ENCODE measurements at regions not wholly inside any gene's neighbourhood (a gene's known extent, or its start where the extent isn't known, plus 50 kb on each side); places are given as distances from the start of the nearest gene placed in this dataset.

DNA sequence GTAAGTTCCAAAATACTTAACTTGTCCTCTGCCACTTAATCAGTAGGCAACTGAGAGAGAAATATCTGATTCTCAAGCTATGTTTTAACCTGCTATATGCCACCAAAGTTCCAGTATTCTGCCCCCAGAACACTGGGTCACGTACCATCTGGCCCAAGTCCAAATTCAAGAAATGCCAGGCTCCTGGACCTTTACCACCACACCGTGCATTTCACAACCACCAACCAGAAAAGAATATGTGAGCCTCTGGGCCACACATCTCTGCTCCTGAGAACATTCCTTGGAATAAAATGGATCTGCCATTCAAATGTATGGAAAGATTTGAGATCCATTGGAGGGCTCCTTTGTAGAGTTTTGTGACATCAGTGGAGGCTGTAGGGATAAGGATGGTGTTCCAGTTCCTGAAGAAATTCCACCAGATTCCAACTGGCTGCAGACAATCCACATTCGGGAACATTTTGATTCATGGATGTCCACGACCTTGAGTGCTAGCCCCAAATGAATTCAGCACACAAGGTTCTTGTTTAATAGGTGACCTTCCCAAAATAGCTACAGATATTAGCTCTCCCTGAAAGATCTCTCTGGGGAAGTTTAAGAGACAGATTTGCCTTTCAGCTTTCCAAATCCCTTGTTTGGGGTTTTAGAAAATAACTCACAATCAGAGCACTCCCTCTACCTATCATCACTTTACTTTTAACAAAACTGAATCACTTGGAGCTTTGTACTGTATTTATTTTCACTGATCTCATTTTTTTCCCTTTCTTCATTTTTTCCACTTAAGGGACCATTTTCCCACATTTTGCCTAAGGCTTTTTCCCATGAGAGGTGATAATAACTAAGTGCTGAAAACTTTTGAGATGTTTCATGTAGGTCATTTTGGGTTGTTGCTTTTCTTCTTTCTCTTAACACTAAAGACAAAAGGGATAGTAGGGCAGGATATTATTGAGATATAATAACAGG is 128.4 kb upstream of the ZC3H11B start:
- ATAC-seq (no peak), DNase-seq (ENCODE audit: low read depth, low spot score) (no peak)
- BruUV-seq (replicated peaks), result no TSS peak
- Histone ChIP-seq H3K36me3 (ENCODE audit: control insufficient read depth in 1 of 2, insufficient read depth in 2 of 2, low read length in 2 of 2) (no peaks in the 10 kb centered on the region), H3K9me3 (ENCODE audit: control insufficient read depth in 1 of 2, insufficient read depth in 1 of 2, low read depth in 1 of 2, low read length in 2 of 2) (no peaks in the 10 kb centered on the region), H3K4me1 (ENCODE audit: control insufficient read depth in 1 of 2, insufficient read depth in 2 of 2, low read length in 2 of 2) (no peaks in the 10 kb centered on the region), H3K4me2 (ENCODE audit: low read length) (no peak overlapping the region), H3K27ac (ENCODE audit: low read depth, low read length) (no peak overlapping the region), H3K4me3 (replicated peaks in 1 of 2; ENCODE audit: low read depth in 1 of 2, low read length in 2 of 2) (no peak overlapping the region), H2AFZ (ENCODE audit: low read depth, low read length, poor library complexity, severe bottlenecking) (no peak overlapping the region), H3K9me2 (ENCODE audit: insufficient read depth) (no peaks in the 10 kb centered on the region), H4K20me1 (ENCODE audit: insufficient read depth) (no peaks in the 10 kb centered on the region; the same call in 1 of the 2 replicates), H3K79me2 (ENCODE audit: insufficient read depth, low read length) (no peaks in the 10 kb centered on the region), H3K27me3 (ENCODE audit: insufficient read depth, low read length) (no peaks in the 10 kb centered on the region), H3K9ac (ENCODE audit: low read length) (no peak overlapping the region)
- intact Hi-C loops (cut with micrococcal nuclease), result no loop called here
- CTCF ChIA-PET, result interaction anchor here (1.3 kb wide), 1 partner anchor 10 kb away, joined by 3 read pairs; no protein-coding TSS in a partner anchor
- RAD21 ChIA-PET (ENCODE audit: low non-redundant PET in 1 of 2, low total read pairs in 2 of 2, uncharacterized antibody in 2 of 2, unreplicated experiment in 2 of 2), result no interaction called here
- POLR2A ChIA-PET, result no interaction called here
- no peak for TF ChIP-seq CEBPB (IDR thresholded peaks at IDR 0.05; ENCODE audit: low read depth)

DNA sequence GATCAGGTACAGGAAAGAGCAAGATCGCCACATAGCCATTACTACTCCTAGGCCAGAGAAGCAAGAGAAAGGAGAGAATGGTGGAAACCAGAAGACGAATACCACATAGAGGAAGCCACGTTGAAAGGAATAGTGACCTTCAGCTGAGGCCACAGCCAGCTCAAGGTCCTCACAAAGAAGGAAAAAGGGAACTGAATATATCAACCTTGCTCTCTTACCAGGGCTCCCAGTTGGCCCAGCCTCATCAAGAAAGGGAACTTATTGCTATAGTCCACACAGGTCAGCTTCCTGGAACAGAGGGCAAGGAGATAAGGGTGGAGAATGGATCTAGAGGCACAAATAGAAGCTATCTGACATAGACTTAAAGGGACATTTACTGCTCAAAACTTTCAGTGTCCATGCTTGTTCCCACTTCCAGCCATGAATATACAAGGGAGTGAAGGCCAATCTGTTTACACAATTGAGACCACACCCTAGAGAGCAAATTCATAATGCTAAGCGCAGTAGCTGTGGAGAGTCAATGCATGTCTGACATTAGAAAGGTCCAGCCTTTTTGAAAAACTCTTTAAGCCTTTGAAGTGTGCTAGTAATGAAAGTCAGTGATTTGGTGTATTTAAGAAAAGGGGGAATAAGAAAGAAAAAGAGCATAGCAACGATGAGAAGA is 120.7 kb upstream of the ZC3H11B start:
- Histone ChIP-seq H3K36me3 (ENCODE audit: control insufficient read depth in 1 of 2, insufficient read depth in 2 of 2, low read length in 2 of 2) (no peaks in the 10 kb centered on the region), H3K4me2 (ENCODE audit: low read length) (no peak overlapping the region), H3K4me3 (replicated peaks in 1 of 2; ENCODE audit: low read depth in 1 of 2, low read length in 2 of 2) (no peak overlapping the region), H3K9me2 (ENCODE audit: insufficient read depth) (no peaks in the 10 kb centered on the region), H3K79me2 (ENCODE audit: insufficient read depth, low read length) (no peaks in the 10 kb centered on the region), H3K27ac (ENCODE audit: low read depth, low read length) (no peak overlapping the region), H2AFZ (ENCODE audit: low read depth, low read length, poor library complexity, severe bottlenecking) (no peak overlapping the region), H3K4me1 (ENCODE audit: control insufficient read depth in 1 of 2, insufficient read depth in 2 of 2, low read length in 2 of 2) (peaks cover 3% of the 10 kb centered on the region in 2 experiments; a peak in 1 of 4 replicates), H3K9me3 (ENCODE audit: control insufficient read depth in 1 of 2, insufficient read depth in 1 of 2, low read depth in 1 of 2, low read length in 2 of 2) (no peaks in the 10 kb centered on the region), H3K9ac (ENCODE audit: low read length) (no peak overlapping the region), H4K20me1 (ENCODE audit: insufficient read depth) (no peaks in the 10 kb centered on the region; the same call in 1 of the 2 replicates), H3K27me3 (ENCODE audit: insufficient read depth, low read length) (no peaks in the 10 kb centered on the region)
- RAD21 ChIA-PET (ENCODE audit: low non-redundant PET in 1 of 2, low total read pairs in 2 of 2, uncharacterized antibody in 2 of 2, unreplicated experiment in 2 of 2), result no interaction called here
- CTCF ChIA-PET, result no interaction called here
- DNase-seq (ENCODE audit: low read depth, low spot score) (no peak), ATAC-seq (no peak)
- no TSS peak for BruUV-seq (replicated peaks)
- POLR2A ChIA-PET, result no interaction called here
- intact Hi-C loops (cut with micrococcal nuclease), result no loop called here
- TF ChIP-seq EGR1 (IDR thresholded peaks at IDR 0.05; ENCODE audit: low read depth) (no peak), RAD21 (IDR thresholded peaks at IDR 0.05; ENCODE audit: low read depth) (no peak), SP1 (IDR thresholded peaks at IDR 0.05; ENCODE audit: low read depth) (no peak), JUND (IDR thresholded peaks at IDR 0.05) (no peak), SRF (IDR thresholded peaks at IDR 0.05; ENCODE audit: low read depth) (no peak), FOSL1 (IDR thresholded peaks at IDR 0.05; ENCODE audit: low read depth) (no peak), ELF1 (IDR thresholded peaks at IDR 0.05; ENCODE audit: borderline replicate concordance, low read depth) (no peak)
- TF ChIP-seq, protein P1, sequence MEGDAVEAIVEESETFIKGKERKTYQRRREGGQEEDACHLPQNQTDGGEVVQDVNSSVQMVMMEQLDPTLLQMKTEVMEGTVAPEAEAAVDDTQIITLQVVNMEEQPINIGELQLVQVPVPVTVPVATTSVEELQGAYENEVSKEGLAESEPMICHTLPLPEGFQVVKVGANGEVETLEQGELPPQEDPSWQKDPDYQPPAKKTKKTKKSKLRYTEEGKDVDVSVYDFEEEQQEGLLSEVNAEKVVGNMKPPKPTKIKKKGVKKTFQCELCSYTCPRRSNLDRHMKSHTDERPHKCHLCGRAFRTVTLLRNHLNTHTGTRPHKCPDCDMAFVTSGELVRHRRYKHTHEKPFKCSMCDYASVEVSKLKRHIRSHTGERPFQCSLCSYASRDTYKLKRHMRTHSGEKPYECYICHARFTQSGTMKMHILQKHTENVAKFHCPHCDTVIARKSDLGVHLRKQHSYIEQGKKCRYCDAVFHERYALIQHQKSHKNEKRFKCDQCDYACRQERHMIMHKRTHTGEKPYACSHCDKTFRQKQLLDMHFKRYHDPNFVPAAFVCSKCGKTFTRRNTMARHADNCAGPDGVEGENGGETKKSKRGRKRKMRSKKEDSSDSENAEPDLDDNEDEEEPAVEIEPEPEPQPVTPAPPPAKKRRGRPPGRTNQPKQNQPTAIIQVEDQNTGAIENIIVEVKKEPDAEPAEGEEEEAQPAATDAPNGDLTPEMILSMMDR (IDR thresholded peaks at IDR 0.05 in 2 of 3, conservative IDR thresholded peaks at IDR 0.05 in 1 of 3; ENCODE audit: borderline replicate concordance in 1 of 3, insufficient read depth in 1 of 3, low read depth in 2 of 3, low read length in 2 of 3), result no peak
- TF ChIP-seq, protein P2, sequence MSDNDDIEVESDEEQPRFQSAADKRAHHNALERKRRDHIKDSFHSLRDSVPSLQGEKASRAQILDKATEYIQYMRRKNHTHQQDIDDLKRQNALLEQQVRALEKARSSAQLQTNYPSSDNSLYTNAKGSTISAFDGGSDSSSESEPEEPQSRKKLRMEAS (IDR thresholded peaks at IDR 0.05), result no peak
- TF ChIP-seq, protein P3, sequence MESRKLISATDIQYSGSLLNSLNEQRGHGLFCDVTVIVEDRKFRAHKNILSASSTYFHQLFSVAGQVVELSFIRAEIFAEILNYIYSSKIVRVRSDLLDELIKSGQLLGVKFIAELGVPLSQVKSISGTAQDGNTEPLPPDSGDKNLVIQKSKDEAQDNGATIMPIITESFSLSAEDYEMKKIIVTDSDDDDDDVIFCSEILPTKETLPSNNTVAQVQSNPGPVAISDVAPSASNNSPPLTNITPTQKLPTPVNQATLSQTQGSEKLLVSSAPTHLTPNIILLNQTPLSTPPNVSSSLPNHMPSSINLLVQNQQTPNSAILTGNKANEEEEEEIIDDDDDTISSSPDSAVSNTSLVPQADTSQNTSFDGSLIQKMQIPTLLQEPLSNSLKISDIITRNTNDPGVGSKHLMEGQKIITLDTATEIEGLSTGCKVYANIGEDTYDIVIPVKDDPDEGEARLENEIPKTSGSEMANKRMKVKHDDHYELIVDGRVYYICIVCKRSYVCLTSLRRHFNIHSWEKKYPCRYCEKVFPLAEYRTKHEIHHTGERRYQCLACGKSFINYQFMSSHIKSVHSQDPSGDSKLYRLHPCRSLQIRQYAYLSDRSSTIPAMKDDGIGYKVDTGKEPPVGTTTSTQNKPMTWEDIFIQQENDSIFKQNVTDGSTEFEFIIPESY (IDR thresholded peaks at IDR 0.05; ENCODE audit: extremely low read depth, insufficient replicate concordance, low read length), result no peak

Measured in HCT116 (cell line).